MM.1S (cell line): ENCODE measurements at regions not wholly inside any gene's neighbourhood (a gene's known extent, or its start where the extent isn't known, plus 50 kb on each side); places are given as distances from the start of the nearest gene placed in this dataset.

Experiments
- CTCF ChIP-seq: fragments of 300-600 bp; sonication (generic); IDR thresholded peaks from 2 replicates; pipeline ENCODE4 v1.5.1; 2016; ENCODE audit warnings: antibody characterized with exemption, low read length, mixed read lengths
- EZH2 ChIP-seq: fragments of 300-600 bp; sonication (generic); optimal IDR thresholded peaks from 2 replicates; pipeline ENCODE3; 2017; ENCODE audit warnings: low read depth, mild to moderate bottlenecking, antibody characterized with exemption, low read length, mixed read lengths
- EZH2phosphoT487 ChIP-seq: fragments of 300-600 bp; sonication (generic); IDR thresholded peaks from 2 replicates; pipeline ENCODE4 v1.6.1; 2018; ENCODE audit warnings: antibody characterized with exemption, low read length

DNA sequence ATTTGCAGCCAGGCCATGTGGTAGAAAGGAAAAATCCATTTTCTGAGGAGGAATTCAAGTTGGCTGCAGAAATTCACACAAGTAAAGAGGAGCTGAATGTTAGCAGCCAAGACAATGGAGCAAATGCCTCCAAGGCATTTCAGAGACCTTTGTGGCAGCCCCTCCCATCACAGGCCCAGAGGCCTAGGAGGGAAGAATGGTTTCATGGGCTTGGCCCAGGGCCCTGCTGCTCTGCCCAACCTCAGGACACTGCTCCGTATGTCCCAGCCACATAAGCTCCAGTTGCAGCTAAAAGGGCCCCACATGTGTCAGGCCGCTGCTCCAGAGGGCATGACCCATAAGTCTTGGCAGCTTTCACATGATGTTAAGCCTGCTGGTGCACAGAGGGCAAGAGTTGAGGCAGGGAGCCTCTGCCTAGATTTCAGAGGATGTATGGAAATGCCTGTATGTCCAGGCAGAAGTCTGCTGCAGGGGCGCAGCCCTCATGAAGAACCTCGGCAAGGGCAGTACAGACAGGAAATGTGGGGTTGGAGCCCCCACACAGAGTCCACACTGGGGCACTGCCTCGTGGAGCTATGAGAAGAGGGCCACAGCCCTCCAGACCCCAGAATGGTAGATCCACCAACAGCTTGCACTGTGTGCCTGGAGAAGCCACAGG, 144.2 kb upstream of the EPB41L4A start:
- TF ChIP-seq CTCF (no peak), EZH2phosphoT487 (no peak), EZH2 (no peak)
